ENCODE measurements at regions not wholly inside any gene's neighbourhood (a gene's known extent, or its start where the extent isn't known, plus 50 kb on each side); places are given as distances from the start of the nearest gene placed in this dataset. TPM values are rescaled to one million over a fixed set of nuclear protein-coding genes. Genes with fewer than 3 reads are reported as not detected.
"Not testable (repeated sequence)": the region's sequence is repeated elsewhere in the genome, so short reads cannot be mapped to it uniquely, and the experiment has no call there.

- Histone ChIP-seq H2AFZ (no peak overlapping the region), H3K9me3 (ENCODE audit: low read depth) (no peaks in the 10 kb centered on the region), H4K20me1 (ENCODE audit: insufficient read depth, poor library complexity, severe bottlenecking) (no peaks in the 10 kb centered on the region), H3K36me3 (replicated peaks; ENCODE audit: insufficient read depth, low read depth) (no peaks in the 10 kb centered on the region), H3K4me3 (no peak overlapping the region), H3K27me3 (no peaks in the 10 kb centered on the region), H3K4me2 (no peak overlapping the region), H3K27ac (peak overlapping the region; percentile 28), H3K4me1 (ENCODE audit: insufficient read depth) (no peaks in the 10 kb centered on the region), H3K9me2 (replicated peaks; ENCODE audit: insufficient read depth) (no peaks in the 10 kb centered on the region), H3K79me2 (no peaks in the 10 kb centered on the region)
- WGBS (ENCODE audit: low lambda C conversion rate, missing lambda C conversion rate): 82% methylated on average over 6 of the region's 6 CpGs
- TF ChIP-seq, protein P1, sequence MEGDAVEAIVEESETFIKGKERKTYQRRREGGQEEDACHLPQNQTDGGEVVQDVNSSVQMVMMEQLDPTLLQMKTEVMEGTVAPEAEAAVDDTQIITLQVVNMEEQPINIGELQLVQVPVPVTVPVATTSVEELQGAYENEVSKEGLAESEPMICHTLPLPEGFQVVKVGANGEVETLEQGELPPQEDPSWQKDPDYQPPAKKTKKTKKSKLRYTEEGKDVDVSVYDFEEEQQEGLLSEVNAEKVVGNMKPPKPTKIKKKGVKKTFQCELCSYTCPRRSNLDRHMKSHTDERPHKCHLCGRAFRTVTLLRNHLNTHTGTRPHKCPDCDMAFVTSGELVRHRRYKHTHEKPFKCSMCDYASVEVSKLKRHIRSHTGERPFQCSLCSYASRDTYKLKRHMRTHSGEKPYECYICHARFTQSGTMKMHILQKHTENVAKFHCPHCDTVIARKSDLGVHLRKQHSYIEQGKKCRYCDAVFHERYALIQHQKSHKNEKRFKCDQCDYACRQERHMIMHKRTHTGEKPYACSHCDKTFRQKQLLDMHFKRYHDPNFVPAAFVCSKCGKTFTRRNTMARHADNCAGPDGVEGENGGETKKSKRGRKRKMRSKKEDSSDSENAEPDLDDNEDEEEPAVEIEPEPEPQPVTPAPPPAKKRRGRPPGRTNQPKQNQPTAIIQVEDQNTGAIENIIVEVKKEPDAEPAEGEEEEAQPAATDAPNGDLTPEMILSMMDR (IDR thresholded peaks at IDR 0.05; ENCODE audit: poor library complexity): no peak
- TF ChIP-seq EZH2phosphoT487 (IDR thresholded peaks at IDR 0.05; ENCODE audit: low read depth, severe bottlenecking, unreplicated experiment): no peak
- TF ChIP-seq EZH2 (IDR thresholded peaks at IDR 0.05; ENCODE audit: borderline replicate concordance): no peak
- peak; percentile 25 for DNase-seq (ENCODE audit: low spot score)
Measured at GRCh38 chr16:21338537-21339268, 60.6 kb upstream of the CRYM start.

DNA sequence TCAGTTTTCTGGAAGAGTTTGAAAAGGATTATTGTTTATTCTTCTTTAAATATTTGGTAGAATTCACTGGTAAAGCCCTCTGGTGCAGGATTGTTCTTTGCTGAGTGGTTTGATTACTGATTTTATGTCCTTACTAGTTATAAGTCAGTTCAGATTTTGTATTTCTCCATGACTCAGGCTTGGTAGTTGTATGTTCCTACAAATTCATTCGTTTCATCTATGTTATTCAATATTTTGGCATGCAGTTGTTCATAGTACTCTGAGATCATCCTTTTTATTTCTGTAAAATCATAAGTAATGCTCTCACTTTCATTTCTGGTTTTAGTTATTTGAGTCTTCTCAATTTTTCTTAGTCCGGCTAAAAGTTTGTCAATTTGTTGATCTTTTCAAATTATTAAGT, 58.1 kb upstream of the CRYM start:
- Histone ChIP-seq H3K9me3 (ENCODE audit: low read depth) (no peaks in the 10 kb centered on the region), H4K20me1 (ENCODE audit: insufficient read depth, poor library complexity, severe bottlenecking) (no peaks in the 10 kb centered on the region), H3K4me3 (no peak overlapping the region), H3K27ac (no peak overlapping the region), H3K27me3 (no peaks in the 10 kb centered on the region), H3K9me2 (replicated peaks; ENCODE audit: insufficient read depth) (no peaks in the 10 kb centered on the region), H3K4me2 (no peak overlapping the region), H3K36me3 (replicated peaks; ENCODE audit: insufficient read depth, low read depth) (no peaks in the 10 kb centered on the region), H3K4me1 (ENCODE audit: insufficient read depth) (no peaks in the 10 kb centered on the region), H2AFZ (no peak overlapping the region), H3K79me2 (no peaks in the 10 kb centered on the region)
- no peak for DNase-seq (ENCODE audit: low spot score)
- WGBS (ENCODE audit: low lambda C conversion rate, missing lambda C conversion rate): 97% methylated on average over 2 of the region's 2 CpGs
- TF ChIP-seq EZH2phosphoT487 (IDR thresholded peaks at IDR 0.05; ENCODE audit: low read depth, severe bottlenecking, unreplicated experiment) (no peak), EZH2 (IDR thresholded peaks at IDR 0.05; ENCODE audit: borderline replicate concordance) (no peak)
- TF ChIP-seq, protein P1 (IDR thresholded peaks at IDR 0.05; ENCODE audit: poor library complexity): no peak

DNA sequence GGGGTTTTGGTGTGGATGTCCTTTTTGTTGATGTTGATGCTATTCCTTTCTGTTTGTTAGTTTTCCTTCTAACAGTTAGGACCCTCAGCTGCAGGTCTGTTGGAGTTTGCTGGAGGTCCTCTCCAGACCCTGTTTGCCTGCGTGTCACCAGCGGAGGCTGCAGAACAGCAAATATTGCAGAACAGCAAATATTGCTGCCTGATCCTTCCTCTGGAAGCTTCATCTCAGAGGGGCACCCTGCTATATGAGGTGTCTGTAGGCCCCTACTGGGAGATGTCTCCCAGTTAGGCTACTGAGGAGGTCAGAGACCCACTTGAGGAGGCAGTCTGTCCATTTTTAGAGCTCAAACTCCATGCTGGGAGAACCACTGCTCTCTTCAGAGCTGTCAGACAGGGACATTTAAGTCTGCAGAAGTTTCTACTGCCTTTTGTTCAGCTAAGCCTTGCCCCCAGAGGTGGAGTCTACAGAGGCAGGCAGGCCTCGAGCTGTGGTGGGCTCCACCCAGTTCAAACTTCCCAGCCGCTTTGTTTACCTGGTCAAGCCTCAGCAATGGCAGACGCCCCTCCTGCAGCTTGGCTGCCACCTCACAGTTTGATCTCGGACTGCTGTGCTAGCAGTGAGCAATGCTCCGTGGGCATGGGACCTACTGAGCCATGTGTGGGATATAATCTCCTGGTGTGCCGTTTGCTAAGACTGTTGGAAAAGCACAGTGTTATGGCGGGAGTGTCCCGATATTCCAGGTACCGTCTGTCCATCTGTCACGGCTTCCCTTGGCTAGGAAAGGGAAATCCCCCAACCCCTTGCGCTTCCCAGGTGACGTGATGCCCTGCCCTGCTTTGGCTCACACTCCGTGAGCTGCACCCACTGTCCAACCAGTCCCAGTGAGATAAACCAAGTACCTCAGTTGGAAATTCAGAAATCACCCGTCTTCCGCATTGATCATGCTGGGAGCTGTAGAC, 56.4 kb upstream of the CRYM start:
- H4K20me1 ChIP-seq (ENCODE audit: insufficient read depth, poor library complexity, severe bottlenecking); H3K4me3 ChIP-seq; H3K27me3 ChIP-seq; H3K27ac ChIP-seq; H3K36me3 ChIP-seq (replicated peaks; ENCODE audit: insufficient read depth, low read depth); H2AFZ ChIP-seq; H3K9me2 ChIP-seq (replicated peaks; ENCODE audit: insufficient read depth); H3K4me1 ChIP-seq (ENCODE audit: insufficient read depth); H3K79me2 ChIP-seq; DNase-seq (ENCODE audit: low spot score); H3K4me2 ChIP-seq; H3K9me3 ChIP-seq (ENCODE audit: low read depth): not testable (repeated sequence)
- 91% methylated on average over 17 of the region's 17 CpGs for WGBS (ENCODE audit: low lambda C conversion rate, missing lambda C conversion rate)

GRCh38 chr16:21333683-21334082, 55.6 kb upstream of the CRYM start:
- not testable (repeated sequence) for H3K79me2 ChIP-seq; H3K4me2 ChIP-seq; H3K27me3 ChIP-seq; H3K27ac ChIP-seq; H3K9me3 ChIP-seq (ENCODE audit: low read depth); H2AFZ ChIP-seq; H4K20me1 ChIP-seq (ENCODE audit: insufficient read depth, poor library complexity, severe bottlenecking); H3K9me2 ChIP-seq (replicated peaks; ENCODE audit: insufficient read depth); DNase-seq (ENCODE audit: low spot score); H3K4me3 ChIP-seq; H3K4me1 ChIP-seq (ENCODE audit: insufficient read depth); H3K36me3 ChIP-seq (replicated peaks; ENCODE audit: insufficient read depth, low read depth)
- WGBS (ENCODE audit: low lambda C conversion rate, missing lambda C conversion rate): 95% methylated on average over 11 of the region's 11 CpGs

Small RNA genes in the stretch of these regions (small RNA-seq; reads per million reads assigned to genes)
- not detected for gene AC008740.2

Measured in hepatocyte (in vitro differentiated cells).